ENCODE measurements at regions not wholly inside any gene's neighbourhood (a gene's known extent, or its start where the extent isn't known, plus 50 kb on each side); places are given as distances from the start of the nearest gene placed in this dataset.
"Not testable (repeated sequence)": the region's sequence is repeated elsewhere in the genome, so short reads cannot be mapped to it uniquely, and the experiment has no call there.

DNA sequence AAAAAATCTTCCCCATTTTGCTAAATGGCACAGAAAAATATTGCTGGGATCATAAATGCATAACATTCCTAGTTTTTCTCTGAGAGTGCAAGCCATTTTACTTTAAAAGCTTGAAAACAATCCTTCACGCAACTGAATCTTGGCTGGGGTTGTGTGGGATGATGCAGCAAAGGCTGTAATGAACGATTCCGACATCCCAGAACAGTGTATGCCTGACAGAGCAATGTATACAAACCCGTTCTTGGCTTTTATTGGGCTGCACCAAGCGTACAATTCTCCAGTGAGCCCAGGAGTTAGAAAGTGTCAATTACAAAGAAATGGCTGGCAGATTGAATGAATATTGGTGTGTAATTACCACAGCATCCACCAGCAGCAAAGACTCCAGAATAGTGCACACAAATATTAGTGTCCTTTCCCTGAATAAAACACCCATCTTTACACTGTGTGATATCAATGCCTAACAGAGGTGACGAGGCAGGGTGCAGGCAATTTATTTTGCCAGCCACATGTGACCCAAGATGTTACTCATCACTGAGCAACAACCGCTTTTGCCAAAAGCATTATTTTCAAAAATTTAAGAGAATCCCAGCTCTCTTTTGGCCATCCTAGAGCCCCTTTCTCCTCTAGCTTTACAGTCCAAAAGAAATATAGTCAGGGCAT, 578.6 kb upstream of the CHAC2 start:
- no peak for DNase-seq

DNA sequence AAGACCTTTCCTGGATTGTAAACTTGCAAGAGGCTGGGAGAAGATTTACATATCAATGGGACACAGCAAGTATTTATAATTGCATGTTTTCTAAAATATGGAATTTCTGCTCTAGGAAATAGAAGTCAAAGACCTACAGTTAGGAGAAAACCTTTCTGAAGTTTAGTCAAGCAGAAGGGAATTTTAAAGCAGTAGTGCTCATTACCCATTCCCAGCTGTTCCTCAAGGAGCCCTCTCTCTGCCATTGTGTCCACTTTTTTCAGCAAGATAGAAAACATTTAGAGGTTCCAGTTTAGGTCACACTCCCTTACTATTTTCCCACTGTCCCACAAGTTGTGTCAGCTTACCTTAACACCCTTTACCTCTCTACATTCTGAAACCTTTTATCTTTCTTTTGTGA, 584.0 kb upstream of the CHAC2 start:
- no peak for DNase-seq

DNA sequence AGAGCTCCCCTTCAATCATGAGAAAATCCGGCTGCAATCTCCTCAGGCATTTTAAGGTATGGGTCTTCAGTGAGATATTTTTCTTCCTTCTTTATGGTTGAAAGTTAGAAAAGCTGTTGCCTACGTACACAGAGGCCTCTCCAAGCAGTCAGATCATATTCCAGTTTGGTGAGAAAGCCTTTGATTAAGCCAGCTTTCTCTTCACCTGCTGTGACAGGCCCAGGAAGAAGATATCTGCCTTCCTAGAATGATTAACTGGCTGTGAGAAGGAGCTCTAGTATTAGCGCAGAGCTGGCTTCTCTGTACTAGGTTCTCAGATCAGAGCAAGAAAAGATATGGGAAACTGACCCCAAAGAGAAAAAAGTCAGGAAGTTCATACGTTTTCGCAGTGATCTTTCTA, 585.0 kb upstream of the CHAC2 start:
- DNase-seq = no peak

DNA sequence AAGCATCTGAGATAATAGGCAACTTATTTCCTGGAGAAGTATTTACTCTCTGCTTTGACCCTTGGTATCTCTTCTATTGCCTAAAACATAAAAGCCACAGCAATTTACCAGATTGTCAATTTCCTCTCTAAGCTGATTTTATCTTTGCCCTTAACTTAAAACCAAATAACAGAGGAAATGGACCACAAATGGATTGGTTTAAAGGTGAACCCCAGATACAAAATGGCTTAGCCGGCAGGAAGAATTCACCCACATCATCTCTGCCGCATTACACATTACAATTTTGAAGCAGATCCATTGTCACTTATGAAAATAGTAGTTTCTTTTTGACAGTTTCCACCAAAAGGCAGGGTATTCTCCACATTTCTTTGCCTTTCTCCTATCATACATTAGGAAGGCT, 585.8 kb upstream of the CHAC2 start:
- no peak for DNase-seq

DNA sequence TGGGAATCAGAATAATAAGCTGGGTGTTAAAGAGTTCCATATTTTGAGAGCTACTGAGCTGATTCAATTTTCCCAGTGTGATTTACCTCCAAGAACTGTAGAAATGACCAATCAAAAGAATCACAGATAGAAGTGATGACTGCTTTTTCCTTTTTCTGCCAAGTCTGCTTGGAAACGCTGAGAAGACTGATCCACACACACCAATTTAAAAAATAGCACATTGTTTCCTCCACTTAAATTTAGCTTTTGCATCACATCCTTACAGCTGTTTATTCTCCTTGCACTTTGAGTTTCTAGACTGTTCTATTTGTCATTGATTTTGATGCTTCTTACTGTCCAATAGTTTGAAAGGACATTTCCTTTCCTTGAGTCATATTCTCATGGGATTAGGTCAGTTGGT, 590.3 kb upstream of the CHAC2 start:
- no peak for DNase-seq

- no peak for DNase-seq
Observed at GRCh38 chr2:53174539-53174938, 593.1 kb upstream of the CHAC2 start.

DNA sequence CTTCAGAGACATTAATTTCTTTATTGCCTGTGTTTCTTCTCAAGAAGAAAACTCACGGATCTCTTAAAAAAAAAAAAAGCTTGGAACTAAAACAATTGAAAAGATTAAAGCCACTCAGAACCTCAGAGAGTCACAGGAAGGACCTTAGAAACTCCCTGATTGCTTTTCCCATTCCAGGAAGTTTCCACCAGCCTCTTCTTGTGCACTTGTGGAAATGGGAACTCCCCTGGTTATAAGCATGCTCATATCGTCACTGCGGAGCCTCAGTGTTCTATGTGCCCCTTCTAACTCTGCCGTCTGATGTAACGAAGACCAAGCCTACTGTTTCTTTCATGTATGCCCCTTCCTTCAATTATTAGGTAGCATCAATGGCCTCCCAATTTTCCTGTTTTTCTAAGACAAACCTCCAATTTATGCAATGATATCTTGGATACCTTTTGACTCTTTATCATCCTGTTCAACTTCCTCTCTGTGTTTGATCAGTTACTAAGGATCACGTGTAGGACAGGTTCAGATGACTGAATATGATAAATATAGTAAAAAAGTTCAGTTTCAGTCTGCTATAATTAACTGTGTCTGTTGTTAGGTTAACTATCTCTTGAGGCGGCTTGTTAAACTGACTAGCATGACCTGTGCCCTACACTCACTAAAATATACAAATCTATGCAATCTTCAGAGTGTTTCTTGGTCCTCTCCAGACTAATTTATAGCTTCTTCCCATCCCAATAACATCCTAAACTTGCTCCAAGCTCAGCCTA, 593.7 kb upstream of the CHAC2 start:
- no peak for DNase-seq

DNA sequence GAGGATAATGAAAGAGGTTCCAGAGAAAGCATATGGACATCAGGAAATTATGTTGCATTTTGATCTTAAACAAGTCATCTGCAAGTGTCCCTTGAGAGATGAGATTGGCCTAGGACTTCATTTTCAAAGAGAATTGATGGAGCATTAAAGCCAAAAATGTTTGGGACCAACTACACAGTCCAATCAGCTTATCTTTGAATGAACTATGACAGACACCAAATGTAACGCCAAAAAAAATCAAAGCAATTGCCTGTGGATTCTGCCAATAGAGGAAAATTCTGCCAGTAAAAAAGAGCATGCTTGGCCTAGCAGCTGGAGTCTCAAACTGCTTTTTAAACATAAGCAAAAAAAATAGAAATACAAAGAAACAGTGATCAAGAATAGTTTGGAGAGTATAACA, 594.5 kb upstream of the CHAC2 start:
- DNase-seq = no peak

DNA sequence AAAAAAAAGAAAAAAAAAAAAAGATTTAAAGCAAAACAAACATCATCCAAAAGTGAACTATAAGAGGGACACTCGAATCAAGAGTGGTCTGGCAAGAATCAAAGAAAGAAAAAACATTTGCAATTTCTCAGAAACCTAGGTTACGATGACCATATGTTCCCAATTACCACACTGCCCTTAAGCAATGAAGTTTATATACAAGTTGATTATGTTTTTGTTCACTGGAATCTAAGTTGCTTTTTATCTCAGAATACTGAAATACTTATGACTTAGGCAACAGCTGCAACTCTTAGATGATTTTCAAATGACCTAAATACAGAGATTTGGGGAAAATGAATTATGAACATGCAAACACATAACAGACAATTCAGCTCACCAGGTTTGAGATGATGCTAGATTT, 597.1 kb upstream of the CHAC2 start:
- no peak for DNase-seq

GRCh38 chr2:53167227-53167626, 600.4 kb upstream of the CHAC2 start:
- DNase-seq = no peak

DNA sequence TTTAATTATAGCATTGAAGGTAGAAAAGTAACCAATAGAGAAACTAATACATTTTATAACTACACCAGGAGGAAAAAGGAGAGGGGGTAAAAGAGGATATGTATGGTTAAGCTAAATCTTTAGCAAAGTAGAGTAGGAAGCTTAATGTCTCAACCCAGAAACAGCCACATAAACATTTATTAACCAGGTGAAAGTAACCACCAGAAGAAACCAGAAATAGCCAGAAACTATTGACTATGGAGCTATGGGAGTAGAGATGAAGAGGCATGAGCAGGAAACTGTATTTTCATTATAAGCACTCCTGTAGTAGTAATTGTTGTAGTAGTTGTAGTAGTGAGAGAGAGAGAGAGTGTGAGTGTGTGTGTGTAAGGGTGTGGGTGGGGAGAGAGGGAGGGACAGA, 617.5 kb upstream of the CHAC2 start:
- DNase-seq = no peak

- DNase-seq = no peak
Observed at GRCh38 chr2:53148221-53148620, 619.4 kb upstream of the CHAC2 start.

DNA sequence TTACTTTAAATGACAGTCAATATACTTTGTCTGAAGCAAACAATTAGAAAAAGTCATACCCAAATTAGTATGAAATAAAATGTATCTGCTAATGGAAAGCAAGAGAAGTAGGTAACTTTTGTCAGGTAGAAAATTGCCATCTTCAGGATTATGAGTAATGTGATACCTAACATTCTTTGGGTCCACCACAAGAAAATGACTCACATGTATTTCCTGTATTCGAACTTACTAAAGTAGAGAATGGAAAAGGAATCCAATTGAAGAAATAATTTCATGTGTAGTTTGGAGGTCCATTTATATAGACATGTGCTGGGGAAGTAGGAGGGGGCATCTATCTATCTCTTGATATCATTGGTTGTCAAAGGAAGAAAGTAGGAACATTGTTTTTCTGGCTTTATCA, 636.2 kb upstream of the CHAC2 start:
- DNase-seq = no peak

DNA sequence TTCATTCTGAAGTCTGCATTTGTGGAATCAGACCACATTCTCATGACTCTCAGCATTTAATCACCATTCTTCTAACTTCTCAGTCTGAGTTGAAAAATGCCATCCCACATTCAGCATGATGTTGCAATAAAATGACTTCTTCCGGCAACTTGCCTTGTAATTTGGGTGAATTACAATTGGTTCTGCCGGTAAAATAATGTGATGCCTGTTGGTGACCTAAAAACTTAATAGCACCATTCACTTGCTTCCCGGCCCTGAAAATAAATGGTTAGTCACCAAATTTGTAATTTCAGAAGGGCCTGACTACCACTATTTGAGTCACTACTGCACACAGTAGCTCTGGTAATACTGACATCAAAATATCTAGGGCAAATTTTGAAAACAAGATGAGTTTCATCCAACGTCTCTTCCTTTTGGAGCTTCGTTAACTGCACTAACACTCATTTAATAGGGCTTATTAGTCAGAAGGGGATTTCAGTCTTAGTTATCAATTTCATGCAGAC, 637.1 kb upstream of the CHAC2 start:
- DNase-seq = no peak

GRCh38 chr2:53129851-53130250, 637.8 kb upstream of the CHAC2 start:
- no peak for DNase-seq

DNA sequence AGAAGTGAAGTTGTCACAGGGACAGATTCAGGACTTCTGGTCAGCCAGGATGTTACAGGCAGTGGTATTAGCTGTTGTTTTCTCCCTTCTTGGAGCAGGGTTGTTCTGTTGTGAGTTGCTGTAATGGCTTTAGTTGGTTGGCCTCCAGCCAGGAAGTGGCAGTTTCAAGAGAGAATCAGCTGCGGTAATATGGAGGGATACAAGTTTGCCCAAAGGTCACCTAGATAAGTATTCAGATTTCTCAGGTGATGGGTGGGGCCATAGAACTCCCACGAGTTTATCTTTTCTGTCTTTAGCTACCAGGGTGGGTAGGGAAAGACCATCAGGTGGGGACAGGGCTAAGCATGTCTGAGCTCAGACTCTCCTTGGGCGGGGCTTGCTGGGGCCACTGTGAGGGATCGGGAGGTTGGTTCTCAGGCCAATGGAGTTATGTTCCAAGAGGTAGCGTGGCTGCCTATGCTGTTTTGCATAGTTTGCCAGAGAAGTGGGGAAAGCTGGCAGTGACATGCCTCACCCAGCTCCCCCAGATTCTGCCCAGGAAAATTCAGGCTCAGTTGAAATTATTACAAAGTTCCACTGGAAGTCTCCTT, 640.4 kb upstream of the CHAC2 start:
- DNase-seq = no peak

DNA sequence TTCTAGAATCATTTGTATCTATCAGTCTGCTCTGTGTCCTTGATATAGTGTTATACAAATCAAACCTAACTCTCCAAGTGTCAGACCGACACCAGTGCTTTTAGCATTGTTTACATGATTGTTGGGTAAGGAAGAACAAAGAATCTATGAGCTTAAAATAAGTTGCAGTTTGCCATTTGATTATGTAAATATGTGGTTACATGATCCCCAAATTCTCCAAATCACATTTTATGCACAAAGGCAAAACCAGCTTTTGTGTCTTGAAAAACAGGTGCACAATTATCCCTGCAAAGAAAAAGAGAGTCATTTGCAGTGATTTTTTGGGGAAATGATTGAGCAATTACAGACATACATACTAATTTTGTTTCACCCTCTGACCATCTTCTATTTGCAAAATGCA, 652.6 kb upstream of the CHAC2 start:
- DNase-seq = no peak

DNA sequence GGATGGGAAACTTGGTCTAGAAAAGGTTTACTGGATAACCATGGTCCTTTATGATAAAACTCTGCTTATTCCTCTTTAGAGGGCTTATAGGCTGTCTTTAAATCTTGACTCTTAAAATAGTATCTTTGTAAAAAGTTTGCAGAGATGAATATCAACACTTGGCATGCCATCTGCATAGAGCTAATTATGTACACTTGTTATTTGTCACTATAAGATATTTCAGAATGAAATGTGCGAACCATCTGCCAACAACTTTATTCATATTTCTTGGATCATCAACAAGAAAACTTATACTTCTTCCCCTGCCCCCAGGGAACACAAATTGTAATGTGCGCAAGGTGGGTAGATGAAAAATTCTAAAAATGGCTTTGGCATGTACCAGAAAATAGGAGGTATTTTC, 653.0 kb upstream of the CHAC2 start:
- DNase-seq = no peak

- DNase-seq = not testable (repeated sequence)
Observed at GRCh38 chr2:53112408-53112807, 655.2 kb upstream of the CHAC2 start.

GRCh38 chr2:53111406-53111805, 656.2 kb upstream of the CHAC2 start:
- no peak for DNase-seq

DNA sequence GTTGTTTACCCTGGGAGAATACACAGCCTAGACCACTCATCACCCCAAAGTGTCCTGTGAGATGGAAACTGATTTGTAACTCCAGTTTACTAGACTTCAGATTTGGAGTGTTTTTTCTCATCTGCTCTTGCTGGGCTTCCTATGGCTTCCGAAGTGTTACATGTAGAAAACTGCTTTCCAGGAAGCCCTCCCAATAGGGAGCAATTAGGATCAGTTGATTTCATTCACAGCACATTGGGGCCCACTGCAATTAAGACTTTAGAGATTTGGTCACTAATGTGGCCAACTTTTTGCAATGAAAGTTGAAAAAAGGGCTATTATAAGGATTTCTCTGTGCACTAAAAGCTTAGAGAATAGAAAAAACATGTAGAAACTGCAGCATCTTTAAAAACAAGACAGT, 656.6 kb upstream of the CHAC2 start:
- DNase-seq = no peak

GRCh38 chr2:53108246-53108645, 659.4 kb upstream of the CHAC2 start:
- no peak for DNase-seq

GRCh38 chr2:53104263-53104662, 663.3 kb upstream of the CHAC2 start:
- DNase-seq = no peak

- no peak for DNase-seq
Observed at GRCh38 chr2:53103679-53104078, 663.9 kb upstream of the CHAC2 start.
